ENCODE measurements at regions not wholly inside any gene's neighbourhood (a gene's known extent, or its start where the extent isn't known, plus 50 kb on each side); places are given as distances from the start of the nearest gene placed in this dataset.

GRCh38 chr6:45757443-45758130 is 258.1 kb downstream of the CLIC5 start:
- no peak for DNase-seq (ENCODE audit: low spot score)
- Mint-ChIP-seq H3K4me3 (ENCODE audit: unreplicated experiment) (no peak overlapping the region), H3K4me1 (ENCODE audit: low read depth) (peaks cover 2% of the 10 kb centered on the region), H3K36me3 (ENCODE audit: low read depth) (no peaks in the 10 kb centered on the region), H3K27ac (ENCODE audit: unreplicated experiment) (no peak overlapping the region), H3K9me3 (ENCODE audit: low read depth) (no peaks in the 10 kb centered on the region), H3K27me3 (ENCODE audit: low read depth) (no peaks in the 10 kb centered on the region)
- TF ChIP-seq CTCF (IDR thresholded peaks at IDR 0.05) = no peak

- TF ChIP-seq CTCF (IDR thresholded peaks at IDR 0.05) = no peak
- H3K27ac Mint-ChIP-seq (ENCODE audit: unreplicated experiment) = no peak overlapping the region
- H3K9me3 Mint-ChIP-seq (ENCODE audit: low read depth) = no peaks in the 10 kb centered on the region
- DNase-seq (ENCODE audit: low spot score) = no peak
- H3K27me3 Mint-ChIP-seq (ENCODE audit: low read depth) = peaks cover 1% of the 10 kb centered on the region
- peaks cover 2% of the 10 kb centered on the region for H3K4me1 Mint-ChIP-seq (ENCODE audit: low read depth)
- H3K4me3 Mint-ChIP-seq (ENCODE audit: unreplicated experiment) = no peak overlapping the region
- no peaks in the 10 kb centered on the region for H3K36me3 Mint-ChIP-seq (ENCODE audit: low read depth)
Measured at GRCh38 chr6:45756606-45757005, 259.1 kb downstream of the CLIC5 start.

- H3K27me3 Mint-ChIP-seq (ENCODE audit: low read depth) = peaks cover 12% of the 10 kb centered on the region
- no peak for TF ChIP-seq CTCF (IDR thresholded peaks at IDR 0.05)
- no peak for DNase-seq (ENCODE audit: low spot score)
- peaks cover 2% of the 10 kb centered on the region for H3K4me1 Mint-ChIP-seq (ENCODE audit: low read depth)
- H3K9me3 Mint-ChIP-seq (ENCODE audit: low read depth) = no peaks in the 10 kb centered on the region
- no peaks in the 10 kb centered on the region for H3K36me3 Mint-ChIP-seq (ENCODE audit: low read depth)
- H3K27ac Mint-ChIP-seq (ENCODE audit: unreplicated experiment) = no peak overlapping the region
- no peak overlapping the region for H3K4me3 Mint-ChIP-seq (ENCODE audit: unreplicated experiment)
Measured at GRCh38 chr6:45754432-45754831, 261.2 kb downstream of the CLIC5 start.

- peaks cover 12% of the 10 kb centered on the region for H3K4me1 Mint-ChIP-seq (ENCODE audit: low read depth)
- no peak for TF ChIP-seq CTCF (IDR thresholded peaks at IDR 0.05)
- H3K4me3 Mint-ChIP-seq (ENCODE audit: unreplicated experiment) = no peak overlapping the region
- peaks cover 10% of the 10 kb centered on the region for H3K9me3 Mint-ChIP-seq (ENCODE audit: low read depth)
- H3K27me3 Mint-ChIP-seq (ENCODE audit: low read depth) = peaks cover 5% of the 10 kb centered on the region
- no peak overlapping the region for H3K27ac Mint-ChIP-seq (ENCODE audit: unreplicated experiment)
- peaks cover 3% of the 10 kb centered on the region for H3K36me3 Mint-ChIP-seq (ENCODE audit: low read depth)
- DNase-seq (ENCODE audit: low spot score) = no peak
Measured at GRCh38 chr6:45746046-45746445, 269.6 kb downstream of the CLIC5 start.

- H3K4me3 Mint-ChIP-seq (ENCODE audit: unreplicated experiment) = no peak overlapping the region
- H3K27ac Mint-ChIP-seq (ENCODE audit: unreplicated experiment) = no peak overlapping the region
- no peaks in the 10 kb centered on the region for H3K27me3 Mint-ChIP-seq (ENCODE audit: low read depth)
- peaks cover 1% of the 10 kb centered on the region for H3K36me3 Mint-ChIP-seq (ENCODE audit: low read depth)
- H3K9me3 Mint-ChIP-seq (ENCODE audit: low read depth) = peaks cover 7% of the 10 kb centered on the region
- H3K4me1 Mint-ChIP-seq (ENCODE audit: low read depth) = peaks cover 12% of the 10 kb centered on the region
- TF ChIP-seq CTCF (IDR thresholded peaks at IDR 0.05) = no peak
- no peak for DNase-seq (ENCODE audit: low spot score)
Measured at GRCh38 chr6:45743028-45743615, 272.5 kb downstream of the CLIC5 start.
